SJCRH30 (cell line): ENCODE measurements at regions not wholly inside any gene's neighbourhood (a gene's known extent, or its start where the extent isn't known, plus 50 kb on each side); places are given as distances from the start of the nearest gene placed in this dataset.

Source experiments
- DNase-seq, 2 experiments: peaks; one replicate each; pipeline ENCODE4 v3.0.0-alpha.2; 2015 to 2020
- H3K27ac ChIP-seq: fragments of 250-450 bp; sonication (Bioruptor Pico); 2 replicates; pipeline ENCODE4 v1.5.1; 2020; ENCODE audit warnings: mild to moderate bottlenecking, moderate library complexity
- H3K27me3 ChIP-seq: fragments of 250-450 bp; sonication (Bioruptor Pico); 2 replicates; pipeline ENCODE4 v1.5.1; 2020; ENCODE audit warnings: mild to moderate bottlenecking, moderate library complexity
- H3K36me3 ChIP-seq: fragments of 250-450 bp; sonication (Bioruptor Pico); 2 replicates; pipeline ENCODE4 v1.5.1; 2020; ENCODE audit warnings: mild to moderate bottlenecking, moderate library complexity
- H3K4me1 ChIP-seq: fragments of 250-450 bp; sonication (Bioruptor Pico); 2 replicates; pipeline ENCODE4 v1.5.1; 2020; ENCODE audit warnings: mild to moderate bottlenecking, moderate library complexity
- H3K4me3 ChIP-seq: fragments of 250-450 bp; sonication (Bioruptor Pico); 2 replicates; pipeline ENCODE4 v1.5.1; 2020; ENCODE audit warnings: mild to moderate bottlenecking, moderate library complexity
- H3K9me3 ChIP-seq: fragments of 250-450 bp; sonication (Bioruptor Pico); replicated peaks from 2 replicates; pipeline ENCODE4 v1.5.1; 2020; ENCODE audit warnings: mild to moderate bottlenecking, moderate library complexity

GRCh38 chr14:51145246-51145645 is 50.3 kb upstream of the TRIM9 start:
- Histone ChIP-seq H3K4me3 (no peak overlapping the region), H3K27me3 (no peaks in the 10 kb centered on the region), H3K4me1 (no peaks in the 10 kb centered on the region), H3K36me3 (no peaks in the 10 kb centered on the region), H3K27ac (no peak overlapping the region), H3K9me3 (no peaks in the 10 kb centered on the region)
- no peak for DNase-seq

- no peaks in the 10 kb centered on the region for H3K36me3 ChIP-seq
- H3K27ac ChIP-seq = no peak overlapping the region
- no peak overlapping the region for H3K4me3 ChIP-seq
- H3K27me3 ChIP-seq = no peaks in the 10 kb centered on the region
- DNase-seq = no peak
- no peaks in the 10 kb centered on the region for H3K4me1 ChIP-seq
- H3K9me3 ChIP-seq = no peaks in the 10 kb centered on the region
Observed at GRCh38 chr14:51147183-51147582, 52.3 kb upstream of the TRIM9 start.

GRCh38 chr14:51155326-51155725 is 60.4 kb upstream of the TRIM9 start:
- Histone ChIP-seq H3K36me3 (no peaks in the 10 kb centered on the region), H3K4me1 (no peaks in the 10 kb centered on the region), H3K27me3 (no peaks in the 10 kb centered on the region), H3K27ac (no peak overlapping the region), H3K9me3 (no peaks in the 10 kb centered on the region), H3K4me3 (no peak overlapping the region)
- no peak for DNase-seq

- Histone ChIP-seq H3K27me3 (no peaks in the 10 kb centered on the region), H3K27ac (no peak overlapping the region), H3K4me1 (no peaks in the 10 kb centered on the region), H3K4me3 (no peak overlapping the region), H3K9me3 (no peaks in the 10 kb centered on the region), H3K36me3 (no peaks in the 10 kb centered on the region)
- DNase-seq = peak in 1 of 2 experiments; percentile 38
Observed at GRCh38 chr14:51157012-51157411, 62.1 kb upstream of the TRIM9 start.

GRCh38 chr14:51160871-51161270 is 66.0 kb upstream of the TRIM9 start:
- Histone ChIP-seq H3K27ac (no peak overlapping the region), H3K4me3 (no peak overlapping the region), H3K36me3 (no peaks in the 10 kb centered on the region), H3K4me1 (no peaks in the 10 kb centered on the region), H3K9me3 (no peaks in the 10 kb centered on the region), H3K27me3 (no peaks in the 10 kb centered on the region)
- DNase-seq = no peak

GRCh38 chr14:51165415-51165814 is 70.5 kb upstream of the TRIM9 start:
- no peak overlapping the region for H3K4me3 ChIP-seq
- no peaks in the 10 kb centered on the region for H3K36me3 ChIP-seq
- H3K27ac ChIP-seq = no peak overlapping the region
- H3K9me3 ChIP-seq = 0 out of 2 replicates have a peak, but pooled peaks cover 3% of the 10 kb centered on the region
- DNase-seq = no peak
- no peaks in the 10 kb centered on the region for H3K27me3 ChIP-seq
- peaks cover 9% of the 10 kb centered on the region for H3K4me1 ChIP-seq

- no peak overlapping the region for H3K27ac ChIP-seq
- no peaks in the 10 kb centered on the region for H3K27me3 ChIP-seq
- no peak overlapping the region for H3K4me3 ChIP-seq
- no peaks in the 10 kb centered on the region for H3K36me3 ChIP-seq
- H3K4me1 ChIP-seq = peaks cover 9% of the 10 kb centered on the region
- DNase-seq = peak in 1 of 2 experiments; percentile 14
- 0 out of 2 replicates have a peak, but pooled peaks cover 3% of the 10 kb centered on the region for H3K9me3 ChIP-seq
Observed at GRCh38 chr14:51167587-51168214, 72.3 kb upstream of the TMX1 start.

GRCh38 chr14:51168215-51168613 is 71.8 kb upstream of the TMX1 start:
- Histone ChIP-seq H3K9me3 (0 out of 2 replicates have a peak, but pooled peaks cover 3% of the 10 kb centered on the region), H3K27ac (no peak overlapping the region), H3K4me3 (no peak overlapping the region), H3K27me3 (no peaks in the 10 kb centered on the region), H3K36me3 (no peaks in the 10 kb centered on the region), H3K4me1 (peaks cover 9% of the 10 kb centered on the region)
- no peak for DNase-seq

- no peaks in the 10 kb centered on the region for H3K36me3 ChIP-seq
- no peak overlapping the region for H3K27ac ChIP-seq
- no peak for DNase-seq
- no peak overlapping the region for H3K4me3 ChIP-seq
- H3K27me3 ChIP-seq = no peaks in the 10 kb centered on the region
- H3K4me1 ChIP-seq = peaks cover 5% of the 10 kb centered on the region
- H3K9me3 ChIP-seq = 0 out of 2 replicates have a peak, but pooled peaks cover 3% of the 10 kb centered on the region
Observed at GRCh38 chr14:51173863-51174262, 66.2 kb upstream of the TMX1 start.

GRCh38 chr14:51176839-51177238 is 63.2 kb upstream of the TMX1 start:
- Histone ChIP-seq H3K4me3 (no peak overlapping the region), H3K36me3 (no peaks in the 10 kb centered on the region), H3K4me1 (peaks cover 5% of the 10 kb centered on the region; the same call in 1 of the 2 replicates), H3K9me3 (no peaks in the 10 kb centered on the region), H3K27ac (no peak overlapping the region), H3K27me3 (no peaks in the 10 kb centered on the region)
- DNase-seq = peak; percentile 24 to 47

- Histone ChIP-seq H3K27me3 (no peaks in the 10 kb centered on the region), H3K27ac (no peak overlapping the region), H3K4me3 (no peak overlapping the region), H3K4me1 (peaks cover 5% of the 10 kb centered on the region; the same call in 1 of the 2 replicates), H3K36me3 (no peaks in the 10 kb centered on the region), H3K9me3 (no peaks in the 10 kb centered on the region)
- no peak for DNase-seq
Observed at GRCh38 chr14:51180577-51180976, 59.5 kb upstream of the TMX1 start.

- H3K4me3 ChIP-seq = no peak overlapping the region
- H3K27ac ChIP-seq = no peak overlapping the region
- no peaks in the 10 kb centered on the region for H3K36me3 ChIP-seq
- no peaks in the 10 kb centered on the region for H3K9me3 ChIP-seq
- no peaks in the 10 kb centered on the region for H3K4me1 ChIP-seq
- no peak for DNase-seq
- H3K27me3 ChIP-seq = no peaks in the 10 kb centered on the region
Observed at GRCh38 chr14:51182131-51182565, 57.9 kb upstream of the TMX1 start.

GRCh38 chr14:51185180-51185579 is 54.9 kb upstream of the TMX1 start:
- H3K36me3 ChIP-seq = no peaks in the 10 kb centered on the region
- DNase-seq = no peak
- H3K27me3 ChIP-seq = no peaks in the 10 kb centered on the region
- H3K9me3 ChIP-seq = no peaks in the 10 kb centered on the region
- H3K4me3 ChIP-seq = no peak overlapping the region
- H3K4me1 ChIP-seq = no peaks in the 10 kb centered on the region
- H3K27ac ChIP-seq = no peak overlapping the region

GRCh38 chr14:51185754-51186153 is 54.3 kb upstream of the TMX1 start:
- no peak overlapping the region for H3K27ac ChIP-seq
- H3K4me3 ChIP-seq = no peak overlapping the region
- no peaks in the 10 kb centered on the region for H3K36me3 ChIP-seq
- no peaks in the 10 kb centered on the region for H3K4me1 ChIP-seq
- DNase-seq = no peak
- no peaks in the 10 kb centered on the region for H3K9me3 ChIP-seq
- no peaks in the 10 kb centered on the region for H3K27me3 ChIP-seq

- Histone ChIP-seq H3K36me3 (no peaks in the 10 kb centered on the region), H3K27ac (no peak overlapping the region), H3K4me1 (no peaks in the 10 kb centered on the region), H3K9me3 (no peaks in the 10 kb centered on the region), H3K4me3 (no peak overlapping the region), H3K27me3 (no peaks in the 10 kb centered on the region)
- no peak for DNase-seq
Observed at GRCh38 chr14:51188566-51189185, 51.4 kb upstream of the TMX1 start.
